Mucosa of descending colon (tissue), 3 donors: ENCODE measurements at regions not wholly inside any gene's neighbourhood (a gene's known extent, or its start where the extent isn't known, plus 50 kb on each side); places are given as distances from the start of the nearest gene placed in this dataset.
"Not testable (repeated sequence)": the region's sequence is repeated elsewhere in the genome, so short reads cannot be mapped to it uniquely, and the experiment has no call there.

ENCODE experiments used
- ATAC-seq: fragments of 200-7000 bp; cut with Tn5 transposase; one replicate; pipeline ENCODE4 v1.9.1; 2020; ENCODE audit warnings: mild to moderate bottlenecking, moderate library complexity
- DNase-seq, 3 donors: peaks; one replicate each; pipeline ENCODE4 v3.0.0-alpha.2; 2020
- H3K36me3 ChIP-seq: fragments of 200-600 bp; one replicate; pipeline ENCODE4 v1.8.0; 2021; ENCODE audit warnings: low read depth, mild to moderate bottlenecking
- H3K4me1 ChIP-seq: fragments of 200-600 bp; one replicate; pipeline ENCODE4 v1.8.0; 2021; ENCODE audit warnings: low read depth, mild to moderate bottlenecking
- H3K4me3 ChIP-seq: fragments of 200-600 bp; one replicate; pipeline ENCODE4 v1.8.0; 2021; ENCODE audit warnings: mild to moderate bottlenecking
- H3K9me3 ChIP-seq: fragments of 200-600 bp; one replicate; pipeline ENCODE4 v1.8.0; 2021; ENCODE audit warnings: mild to moderate bottlenecking
- intact Hi-C, 2 donors: fragments of 100-400 bp; cut with DNase I in 1 of 2; cut with micrococcal nuclease in 1 of 2; formaldehyde crosslinking; loops; one replicate each; pipeline versions ENCODE4 v1.11.0 to v1.11.1; 2022; cut with DNase I, micrococcal nuclease
- donor health status: DM: no; HTN: no; CAD: no; lungs with moderate emphysema.
- donor health status: DM: no; HTN: no; CAD: no.
- donor health status: DM: no; HTN: yes; CAD: no.

GRCh38 chr2:91520523-91520922, 2829.1 kb downstream of the RPIA start:
- H3K4me3 ChIP-seq, H3K36me3 ChIP-seq, H3K9me3 ChIP-seq, intact Hi-C loops, H3K4me1 ChIP-seq, ATAC-seq: not testable (repeated sequence)
- DNase-seq, result peak in 1 of 3 donors; percentile 33

GRCh38 chr2:91520972-91521535, 2829.6 kb downstream of the RPIA start:
- H3K4me3 ChIP-seq, H3K9me3 ChIP-seq, H3K36me3 ChIP-seq, H3K4me1 ChIP-seq, intact Hi-C loops, ATAC-seq: not testable (repeated sequence)
- DNase-seq, result peak in 1 of 3 donors; percentile 14

GRCh38 chr2:91521944-91522343, 2830.5 kb downstream of the RPIA start:
- H3K36me3 ChIP-seq, H3K4me3 ChIP-seq, ATAC-seq, H3K4me1 ChIP-seq, intact Hi-C loops, H3K9me3 ChIP-seq: not testable (repeated sequence)
- peak in 1 of 3 donors; percentile 4 for DNase-seq

- H3K4me1 ChIP-seq, intact Hi-C loops, H3K9me3 ChIP-seq, H3K4me3 ChIP-seq, DNase-seq, ATAC-seq, H3K36me3 ChIP-seq: not testable (repeated sequence)
Measured at GRCh38 chr2:91522877-91523276, 2831.4 kb downstream of the RPIA start.

- H3K4me1 ChIP-seq, intact Hi-C loops, ATAC-seq, H3K36me3 ChIP-seq, H3K4me3 ChIP-seq, H3K9me3 ChIP-seq: not testable (repeated sequence)
- peak in 1 of 3 donors; percentile 8 for DNase-seq
Measured at GRCh38 chr2:91523751-91524150, 2832.3 kb downstream of the RPIA start.

- H3K9me3 ChIP-seq, ATAC-seq, H3K36me3 ChIP-seq, H3K4me1 ChIP-seq, intact Hi-C loops, H3K4me3 ChIP-seq: not testable (repeated sequence)
- peak in 1 of 3 donors; percentile 12 for DNase-seq
Measured at GRCh38 chr2:91525587-91525986, 2834.1 kb downstream of the RPIA start.

GRCh38 chr2:91526083-91526482, 2834.6 kb downstream of the RPIA start:
- H3K9me3 ChIP-seq, intact Hi-C loops, H3K36me3 ChIP-seq, H3K4me1 ChIP-seq, ATAC-seq, H3K4me3 ChIP-seq: not testable (repeated sequence)
- peak in 1 of 3 donors; percentile 31 for DNase-seq

GRCh38 chr2:91527056-91527455, 2835.6 kb downstream of the RPIA start:
- DNase-seq, result peak in 1 of 3 donors; percentile 55
- ATAC-seq, intact Hi-C loops, H3K9me3 ChIP-seq, H3K4me1 ChIP-seq, H3K4me3 ChIP-seq, H3K36me3 ChIP-seq: not testable (repeated sequence)

- intact Hi-C loops, ATAC-seq: not testable (repeated sequence)
Measured at GRCh38 chr2:91527491-91528031, 2836.1 kb downstream of the RPIA start.

GRCh38 chr2:91528361-91528760, 2836.9 kb downstream of the RPIA start:
- ATAC-seq, H3K4me1 ChIP-seq, H3K4me3 ChIP-seq, H3K9me3 ChIP-seq, intact Hi-C loops, H3K36me3 ChIP-seq: not testable (repeated sequence)
- DNase-seq, result peak in 1 of 3 donors; percentile 53

More at GRCh38 chr2:91527491-91528031, 2836.1 kb downstream of the RPIA start:
- not testable (repeated sequence) for H3K4me3 ChIP-seq, H3K36me3 ChIP-seq, H3K4me1 ChIP-seq, H3K9me3 ChIP-seq
- DNase-seq, result peak in 1 of 3 donors; percentile 58

GRCh38 chr2:91536109-91536508, 2844.6 kb downstream of the RPIA start:
- intact Hi-C loops, H3K4me3 ChIP-seq, H3K36me3 ChIP-seq, DNase-seq, H3K9me3 ChIP-seq, ATAC-seq, H3K4me1 ChIP-seq: not testable (repeated sequence)

GRCh38 chr2:91536549-91537263, 2845.2 kb downstream of the RPIA start:
- ATAC-seq, intact Hi-C loops, H3K36me3 ChIP-seq, H3K9me3 ChIP-seq, H3K4me1 ChIP-seq, DNase-seq, H3K4me3 ChIP-seq: not testable (repeated sequence)

- ATAC-seq, H3K4me1 ChIP-seq, H3K36me3 ChIP-seq, intact Hi-C loops, H3K9me3 ChIP-seq, H3K4me3 ChIP-seq: not testable (repeated sequence)
- peak in 1 of 3 donors; percentile 17 for DNase-seq
Measured at GRCh38 chr2:91549316-91549715, 2857.8 kb downstream of the RPIA start.

- H3K9me3 ChIP-seq, DNase-seq, intact Hi-C loops, H3K4me3 ChIP-seq, H3K4me1 ChIP-seq, H3K36me3 ChIP-seq, ATAC-seq: not testable (repeated sequence)
Measured at GRCh38 chr2:91558234-91558633, 2866.8 kb downstream of the RPIA start.
